ENCODE measurements at regions not wholly inside any gene's neighbourhood (a gene's known extent, or its start where the extent isn't known, plus 50 kb on each side); places are given as distances from the start of the nearest gene placed in this dataset.

DNA sequence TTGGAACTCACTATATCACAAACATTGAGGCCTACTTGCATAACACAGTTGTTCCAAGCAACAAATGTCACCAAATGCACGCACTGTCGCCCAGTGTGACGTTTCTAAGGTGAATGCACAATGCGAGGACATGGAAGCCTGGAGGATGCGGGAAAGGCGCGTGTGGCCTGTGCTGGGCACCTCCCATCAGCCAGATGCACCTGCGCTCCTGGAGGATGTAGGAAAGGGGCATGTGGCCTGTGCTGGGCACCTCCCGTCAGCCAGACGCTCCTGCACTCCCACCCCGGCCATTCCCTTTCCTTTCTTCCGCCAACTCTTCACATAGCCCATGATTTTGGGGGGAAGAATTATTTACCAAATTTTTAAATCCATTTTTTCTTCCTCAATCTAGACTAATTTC, 202.4 kb upstream of the SOX1 start:
- no peak for TF ChIP-seq POLR2A (IDR thresholded peaks at IDR 0.05)
- TF ChIP-seq, protein P1, sequence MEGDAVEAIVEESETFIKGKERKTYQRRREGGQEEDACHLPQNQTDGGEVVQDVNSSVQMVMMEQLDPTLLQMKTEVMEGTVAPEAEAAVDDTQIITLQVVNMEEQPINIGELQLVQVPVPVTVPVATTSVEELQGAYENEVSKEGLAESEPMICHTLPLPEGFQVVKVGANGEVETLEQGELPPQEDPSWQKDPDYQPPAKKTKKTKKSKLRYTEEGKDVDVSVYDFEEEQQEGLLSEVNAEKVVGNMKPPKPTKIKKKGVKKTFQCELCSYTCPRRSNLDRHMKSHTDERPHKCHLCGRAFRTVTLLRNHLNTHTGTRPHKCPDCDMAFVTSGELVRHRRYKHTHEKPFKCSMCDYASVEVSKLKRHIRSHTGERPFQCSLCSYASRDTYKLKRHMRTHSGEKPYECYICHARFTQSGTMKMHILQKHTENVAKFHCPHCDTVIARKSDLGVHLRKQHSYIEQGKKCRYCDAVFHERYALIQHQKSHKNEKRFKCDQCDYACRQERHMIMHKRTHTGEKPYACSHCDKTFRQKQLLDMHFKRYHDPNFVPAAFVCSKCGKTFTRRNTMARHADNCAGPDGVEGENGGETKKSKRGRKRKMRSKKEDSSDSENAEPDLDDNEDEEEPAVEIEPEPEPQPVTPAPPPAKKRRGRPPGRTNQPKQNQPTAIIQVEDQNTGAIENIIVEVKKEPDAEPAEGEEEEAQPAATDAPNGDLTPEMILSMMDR (IDR thresholded peaks at IDR 0.05) = no peak
